A172 (cell line): ENCODE measurements at regions not wholly inside any gene's neighbourhood (a gene's known extent, or its start where the extent isn't known, plus 50 kb on each side); places are given as distances from the start of the nearest gene placed in this dataset.
A peak's percentile ranks its signal among the peaks of the same experiment; 100 is the strongest.

Source experiments
- DNase-seq: peaks from one replicate; pipeline ENCODE4 v3.0.0-alpha.2; 2015; ENCODE audit warnings: low spot score

DNA sequence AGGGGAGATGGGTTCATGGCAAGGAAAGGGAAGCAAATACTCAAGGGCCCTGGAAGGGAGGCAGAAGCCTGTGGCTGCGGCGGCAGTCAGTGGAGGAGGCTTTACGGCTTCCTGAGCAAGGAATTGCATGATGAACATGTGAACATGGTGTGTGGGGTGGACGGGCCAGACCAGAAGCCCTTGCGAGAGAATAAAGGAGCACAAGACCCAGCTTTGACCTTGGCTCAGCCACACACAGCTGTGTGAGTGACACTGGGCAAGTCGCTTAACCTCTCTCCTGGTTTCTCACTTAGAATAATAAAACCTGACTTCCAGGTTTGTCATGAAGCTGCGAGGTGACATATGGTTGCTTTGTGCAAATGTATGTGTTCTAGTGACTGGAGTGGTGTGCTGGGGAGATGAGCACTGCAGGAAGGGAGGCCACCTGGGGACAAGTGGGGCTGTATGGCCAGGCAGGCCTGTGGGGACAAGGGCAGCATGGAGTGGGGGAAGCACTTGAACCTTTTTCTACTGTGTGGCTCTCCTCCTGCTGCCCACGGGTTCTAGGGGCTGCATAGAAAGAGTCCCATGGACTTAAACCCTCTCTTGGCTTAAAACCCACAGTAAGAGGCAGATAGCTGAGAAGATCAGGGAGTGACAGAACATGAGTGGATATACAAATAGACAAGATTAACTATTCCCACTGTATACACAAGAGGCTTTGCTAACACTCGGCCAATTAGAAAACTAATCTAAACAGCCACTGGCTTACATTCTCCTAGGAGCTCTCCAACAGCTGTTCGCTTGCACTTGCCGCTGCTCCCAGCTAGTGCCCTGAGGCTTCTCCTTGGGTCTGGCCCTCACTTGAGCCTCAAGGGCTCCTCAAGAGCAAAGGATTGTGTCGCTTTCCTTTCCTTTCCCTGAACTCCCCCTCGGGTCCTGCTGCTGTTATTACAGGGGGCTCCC is 67.3 kb upstream of the CDON start:
- DNase-seq: no peak

DNA sequence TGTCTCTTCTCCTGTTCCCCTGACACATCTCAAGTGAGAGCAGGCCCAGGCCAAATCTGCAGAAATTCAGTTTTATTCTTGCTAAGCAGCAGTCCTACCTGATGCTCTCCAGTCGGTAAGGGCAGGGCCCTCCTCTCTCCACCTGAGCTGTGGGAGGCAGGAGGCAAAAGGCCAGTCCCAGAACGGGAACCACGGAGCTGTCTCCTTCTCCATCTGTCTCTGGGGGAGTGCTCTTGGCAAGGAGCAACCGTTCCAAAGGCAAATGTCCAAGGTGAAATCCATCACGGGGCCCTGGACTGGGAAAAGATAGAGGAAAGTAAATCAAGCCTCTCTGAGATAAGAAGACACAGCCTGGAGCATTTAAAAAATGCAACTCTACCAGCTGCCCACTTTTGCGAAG is 65.2 kb upstream of the CDON start:
- DNase-seq: no peak

DNA sequence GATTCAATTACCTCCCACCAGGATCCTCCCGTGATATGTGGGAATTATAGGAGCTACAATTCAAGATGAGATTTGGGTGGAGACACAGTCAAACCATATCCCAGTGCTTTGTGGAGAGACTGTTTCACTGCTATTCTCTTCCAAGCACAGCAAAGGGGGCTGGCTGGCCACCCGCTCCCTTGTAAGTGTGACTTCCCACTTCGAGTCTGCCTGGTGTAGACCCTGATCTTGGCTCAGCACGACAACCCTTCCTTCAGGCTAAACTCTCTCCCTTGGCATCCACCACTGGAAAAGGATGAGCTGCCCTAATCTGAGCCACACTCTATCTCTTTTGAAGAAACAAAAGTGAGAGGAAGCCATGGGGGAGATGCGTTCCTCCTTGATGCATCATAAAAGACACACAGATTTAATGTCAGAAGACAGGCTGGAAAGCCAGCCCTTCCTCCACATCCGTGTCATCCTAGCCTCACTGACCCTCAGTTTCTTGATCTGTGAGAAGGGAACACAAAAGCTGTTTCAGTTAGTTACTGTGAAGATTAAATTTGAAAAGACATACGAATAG is 64.7 kb upstream of the CDON start:
- no peak for DNase-seq

DNA sequence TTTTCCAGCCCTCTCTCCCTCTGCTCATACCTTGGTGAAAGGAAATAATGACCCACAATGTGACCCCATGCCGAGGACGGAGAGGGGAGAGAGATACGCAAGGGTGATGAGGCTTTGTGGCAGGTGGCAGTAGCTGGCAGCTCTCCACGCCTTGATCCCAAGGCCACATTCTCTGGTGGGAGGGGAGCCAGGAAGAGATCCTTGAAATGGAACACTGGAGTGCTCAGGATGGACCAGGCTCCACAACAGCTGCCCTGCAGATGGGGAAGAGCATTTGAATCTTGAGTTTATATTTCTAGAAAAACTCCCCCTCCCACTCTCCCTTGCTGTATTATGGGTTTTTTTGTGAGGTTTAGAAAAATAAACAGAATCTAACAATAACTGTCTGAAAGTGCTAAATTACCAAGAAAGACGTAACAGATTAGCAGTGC is 61.6 kb upstream of the CDON start:
- DNase-seq: no peak

DNA sequence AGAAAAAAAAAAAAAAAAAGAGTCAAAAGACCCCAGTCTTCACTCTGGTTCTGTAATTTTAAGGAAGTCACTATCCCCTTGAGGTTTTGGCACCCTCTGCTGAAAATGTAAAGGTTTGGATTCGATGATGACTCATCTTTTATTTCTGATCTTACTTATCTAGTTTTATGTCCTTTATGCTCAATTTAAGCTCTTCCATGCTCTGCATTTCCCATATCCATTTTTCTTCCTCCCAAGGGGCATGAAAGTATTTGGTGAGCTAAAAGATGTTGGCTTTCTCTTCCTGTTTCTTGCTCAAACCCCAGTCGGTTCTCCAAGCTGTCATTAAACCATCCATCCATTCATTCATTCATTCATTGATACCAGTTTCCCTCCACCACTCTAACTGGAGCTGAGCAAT is 61.0 kb upstream of the CDON start:
- no peak for DNase-seq

DNA sequence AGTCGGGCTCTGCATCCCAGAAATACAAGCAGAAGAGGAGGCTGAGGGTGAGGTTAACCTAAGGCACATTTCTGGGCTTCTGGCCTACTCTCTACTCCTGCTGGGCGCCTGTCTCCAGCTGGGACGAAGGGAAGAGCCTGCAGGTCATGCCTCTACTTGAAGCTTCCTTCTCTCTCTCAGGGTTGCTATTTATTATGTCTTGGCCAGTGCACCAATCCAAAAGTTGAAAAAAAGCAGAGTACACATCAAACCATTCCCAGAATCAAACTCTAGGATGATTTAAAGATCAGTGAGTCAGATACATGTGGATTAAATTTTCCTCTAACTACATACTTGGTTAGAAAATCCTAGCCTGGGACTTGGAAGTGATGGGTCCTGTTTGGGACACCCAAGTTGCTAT is 60.2 kb upstream of the CDON start:
- no peak for DNase-seq

DNA sequence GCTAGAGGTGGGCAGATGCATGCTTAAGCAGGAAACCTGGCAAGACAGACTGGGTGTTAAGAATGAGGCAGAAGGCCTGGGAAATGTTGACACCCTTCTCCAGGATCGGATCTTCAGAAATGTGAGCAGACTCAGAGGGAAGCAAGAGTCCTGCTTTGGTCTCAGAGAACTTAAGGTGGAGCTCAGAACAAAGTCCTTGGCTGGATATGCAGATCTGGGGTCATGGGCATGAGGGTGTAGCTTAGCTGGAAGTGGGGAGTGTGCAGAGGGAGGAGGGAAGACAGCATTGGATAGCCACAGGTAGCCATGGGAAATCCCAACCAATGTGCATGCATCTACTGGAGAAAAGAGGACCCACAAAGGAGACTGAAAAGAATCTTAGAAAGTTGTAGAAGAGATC is 58.6 kb upstream of the CDON start:
- no peak for DNase-seq

DNA sequence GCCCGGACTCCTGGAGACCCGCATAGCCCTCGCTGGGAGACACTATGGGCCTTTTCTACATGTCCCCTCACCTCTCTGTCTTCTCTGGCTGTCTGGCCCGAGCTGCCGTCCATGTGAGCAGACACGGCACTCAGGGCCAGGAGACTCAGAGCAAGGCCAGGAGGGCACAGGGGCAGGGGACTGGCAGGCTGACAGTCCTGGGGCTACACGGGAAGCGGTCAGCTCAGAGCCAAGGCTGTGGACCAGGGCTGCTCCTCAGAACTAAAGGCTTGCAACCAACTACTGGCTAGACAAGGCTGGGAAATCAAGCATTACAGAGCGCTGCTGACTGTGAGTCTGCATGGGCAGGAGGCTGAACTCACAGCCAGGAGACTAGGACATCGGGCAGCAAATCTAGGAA is 56.1 kb upstream of the CDON start:
- DNase-seq: no peak

DNA sequence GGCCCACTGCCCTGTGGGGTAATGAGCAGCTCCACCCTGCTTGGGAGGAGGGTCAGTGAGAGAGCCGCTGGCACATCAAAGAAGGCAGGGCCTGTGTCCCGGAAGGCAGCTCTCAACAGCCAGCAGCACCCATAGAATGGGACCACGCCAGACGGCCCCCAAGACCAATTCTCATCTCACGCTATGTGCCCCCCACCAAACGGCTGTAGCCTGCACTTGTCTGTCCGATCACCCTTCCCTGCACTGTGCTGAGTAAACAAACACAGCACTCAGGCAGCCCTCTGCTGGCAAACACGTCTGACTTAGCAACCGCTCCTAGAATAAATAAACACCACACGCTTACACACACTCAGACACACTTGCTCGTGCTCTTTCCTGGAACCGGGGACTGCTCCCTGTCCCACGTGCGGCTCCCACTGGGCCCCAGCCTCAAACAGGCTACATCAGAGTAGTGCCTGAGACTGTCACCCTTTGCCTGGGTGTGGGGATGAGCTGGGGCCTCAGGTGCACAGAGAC is 53.2 kb upstream of the CDON start:
- DNase-seq: no peak

DNA sequence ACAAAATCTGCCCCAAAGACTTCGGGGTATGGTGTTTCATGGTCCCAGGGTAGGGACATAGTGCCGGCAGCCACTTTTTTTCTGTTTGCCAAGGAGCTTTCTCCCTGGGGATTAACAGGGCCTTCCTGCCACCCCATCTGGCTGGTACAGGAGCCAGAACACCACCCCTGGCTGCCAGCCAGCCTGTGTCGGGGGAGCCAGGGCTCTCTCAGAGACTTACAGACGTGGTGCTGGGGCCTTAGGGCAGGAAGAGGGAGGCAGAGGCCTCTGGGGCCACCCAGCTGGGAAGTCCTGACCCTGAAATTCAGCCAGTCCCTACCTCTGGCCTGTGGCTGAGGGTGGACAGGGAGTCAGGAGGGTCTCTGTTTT is 52.4 kb upstream of the CDON start:
- no peak for DNase-seq

DNA sequence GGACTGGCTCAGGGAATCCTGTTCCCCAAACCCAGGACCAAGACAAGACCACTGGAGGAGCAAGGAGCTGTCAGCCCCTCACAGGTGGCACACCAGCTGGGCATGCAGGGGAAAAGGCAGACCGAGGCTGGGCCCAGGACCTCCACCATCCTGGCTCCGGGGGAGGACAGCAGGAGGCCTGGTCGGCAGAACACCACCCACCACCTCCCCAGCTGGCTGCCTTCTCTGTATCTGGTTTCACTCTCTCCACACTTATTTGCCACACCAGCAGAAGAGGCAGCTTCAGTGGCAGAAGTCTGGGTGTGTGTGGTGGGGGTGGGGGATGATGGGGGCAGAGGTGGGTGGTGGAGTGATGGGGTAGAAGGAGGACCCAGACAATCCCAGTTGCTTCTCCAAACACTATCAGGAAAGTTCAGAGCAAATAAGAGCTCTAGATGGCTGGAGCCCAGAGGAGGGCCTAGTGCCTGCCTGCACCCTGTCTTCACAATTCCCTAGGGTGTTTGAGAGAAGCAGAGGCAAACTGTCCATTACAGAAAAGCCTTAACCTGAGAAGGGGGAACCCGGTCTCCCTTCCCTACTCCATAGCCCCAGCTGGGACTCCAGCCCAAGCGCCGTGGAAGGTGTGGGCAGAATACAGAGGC is 51.9 kb upstream of the CDON start:
- DNase-seq: no peak

DNA sequence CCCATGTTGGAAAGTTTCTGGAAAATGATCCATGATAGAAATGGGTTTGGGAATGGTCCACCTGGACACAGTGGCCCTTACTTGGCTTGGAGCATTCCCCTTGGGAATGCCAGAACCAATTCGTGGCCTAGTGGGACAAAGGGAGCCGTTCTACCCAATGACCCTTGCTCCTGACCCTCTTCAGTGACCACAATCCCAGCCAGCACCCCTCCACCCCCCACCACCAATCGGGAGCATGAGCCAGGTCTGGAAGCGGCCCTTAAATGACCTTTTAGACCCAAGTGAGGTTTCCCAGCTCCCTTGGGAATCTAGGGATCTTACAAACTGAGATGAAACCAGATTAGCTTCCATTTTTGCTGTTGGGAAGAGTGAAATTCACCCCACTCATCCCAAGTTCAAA is 51.3 kb upstream of the CDON start:
- no peak for DNase-seq

DNA sequence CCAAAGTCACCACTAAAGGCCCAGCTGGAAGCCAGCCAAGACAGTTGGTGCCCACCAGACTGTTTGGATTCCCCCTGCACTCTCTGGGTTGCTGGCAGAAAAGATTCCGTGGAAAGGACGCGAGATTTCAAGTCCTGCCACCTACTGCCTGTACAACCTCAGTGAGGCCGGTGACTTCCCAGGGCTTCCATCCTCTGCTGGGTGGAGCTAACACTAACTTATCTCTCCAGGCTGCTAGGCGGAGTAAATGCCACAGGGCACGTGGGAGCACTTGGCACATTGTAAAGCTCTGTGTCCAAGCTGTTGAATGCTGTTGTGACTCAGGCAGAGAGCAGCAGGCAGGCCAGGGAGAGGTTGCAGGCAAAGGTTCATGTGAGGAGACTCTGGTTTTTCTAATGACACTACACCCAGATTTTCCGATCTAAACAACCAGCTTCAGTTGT is 50.9 kb upstream of the CDON start:
- DNase-seq: peak; percentile 94

DNA sequence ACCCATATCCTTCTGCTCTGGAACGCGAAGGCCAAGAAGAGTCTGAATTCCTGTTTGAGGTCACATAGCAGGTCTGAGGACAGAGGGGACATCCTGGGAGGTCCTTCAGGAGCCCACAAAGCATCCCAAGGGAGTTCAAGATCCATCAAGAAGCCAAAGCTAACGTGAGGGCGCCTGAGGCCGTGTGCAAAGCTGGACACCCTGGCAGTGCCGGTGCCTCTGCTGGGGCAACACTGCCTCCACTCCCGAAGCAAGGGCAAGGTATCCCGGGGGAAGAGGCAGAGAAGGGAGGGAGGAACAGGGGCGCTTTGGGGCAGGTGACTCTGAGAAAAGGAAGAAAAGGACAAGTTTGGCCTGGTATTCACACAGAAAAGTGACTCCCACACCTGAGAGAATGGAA is 50.3 kb upstream of the CDON start:
- DNase-seq: no peak

DNA sequence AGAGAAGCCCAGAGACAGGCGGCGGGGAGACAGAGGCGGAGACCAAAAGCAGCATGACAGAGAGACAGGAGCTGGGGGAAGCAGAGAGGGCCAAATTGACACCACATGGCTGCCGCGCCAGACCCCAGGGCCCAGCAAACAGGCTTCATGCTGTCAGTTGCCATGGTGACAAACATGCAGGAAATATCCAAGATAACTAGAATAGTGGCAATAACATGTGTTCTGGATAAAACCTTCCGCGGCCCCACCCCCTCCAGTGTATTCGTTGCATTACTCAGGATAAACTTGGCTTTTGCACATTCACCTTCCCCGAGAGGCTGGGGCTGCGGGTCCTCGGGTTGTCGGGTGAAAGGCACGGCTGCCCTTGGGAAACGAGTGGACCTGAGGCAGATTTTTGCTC is 49.9 kb upstream of the CDON start:
- DNase-seq: no peak
